Endodermal cell (in vitro differentiated cells): ENCODE measurements at regions not wholly inside any gene's neighbourhood (a gene's known extent, or its start where the extent isn't known, plus 50 kb on each side); places are given as distances from the start of the nearest gene placed in this dataset.

Experiments
- DNase-seq: peaks from one replicate; pipeline ENCODE4 v3.0.0-alpha.2; 2017
- H3K27ac ChIP-seq: 2 replicates; pipeline ENCODE4 v1.5.1; 2013; ENCODE audit warnings: mild to moderate bottlenecking, low read depth, low read length, moderate library complexity
- H3K27me3 ChIP-seq: 2 replicates; pipeline ENCODE4 v1.6.1; 2013; ENCODE audit warnings: mild to moderate bottlenecking, low read length, moderate library complexity; ENCODE audit not compliant: insufficient read depth, control insufficient read depth, poor library complexity, severe bottlenecking
- H3K36me3 ChIP-seq: 2 replicates; pipeline ENCODE4 v1.7.0; 2013; ENCODE audit warnings: mild to moderate bottlenecking, low read length, moderate library complexity; ENCODE audit not compliant: control insufficient read depth, insufficient read depth
- H3K4me1 ChIP-seq: one replicate; pipeline ENCODE4 v1.7.0; 2013; ENCODE audit warnings: low read length; ENCODE audit not compliant: control insufficient read depth, insufficient read depth
- H3K4me3 ChIP-seq: 2 replicates; pipeline ENCODE4 v1.5.1; 2013; ENCODE audit warnings: mild to moderate bottlenecking, low read length, moderate library complexity
- H3K9ac ChIP-seq: 2 replicates; pipeline ENCODE4 v1.6.1; 2013; ENCODE audit warnings: mild to moderate bottlenecking, low read length, moderate library complexity; ENCODE audit not compliant: poor library complexity, severe bottlenecking; ENCODE audit errors: extremely low read depth
- H3K9me3 ChIP-seq: 2 replicates; pipeline ENCODE4 v1.6.1; 2013; ENCODE audit warnings: mild to moderate bottlenecking, low read length, moderate library complexity; ENCODE audit not compliant: control insufficient read depth
- H3K27ac Mint-ChIP-seq: 2 replicates; pipeline ENCODE4 v1.8.0; 2020; ENCODE audit warnings: mixed read lengths
- H3K27me3 Mint-ChIP-seq: 2 replicates; pipeline ENCODE4 v1.8.0; 2021; ENCODE audit warnings: mild to moderate bottlenecking, mixed read lengths; ENCODE audit not compliant: insufficient read depth
- H3K36me3 Mint-ChIP-seq: 2 replicates; pipeline ENCODE4 v1.8.0; 2020; ENCODE audit warnings: low read depth, mixed read lengths
- H3K4me1 Mint-ChIP-seq: 2 replicates; pipeline ENCODE4 v1.8.0; 2020; ENCODE audit warnings: mixed read lengths
- H3K4me3 Mint-ChIP-seq: 2 replicates; pipeline ENCODE4 v1.8.0; 2020; ENCODE audit warnings: mild to moderate bottlenecking, moderate library complexity, mixed read lengths
- H3K9me3 Mint-ChIP-seq: 2 replicates; pipeline ENCODE4 v1.8.0; 2020; ENCODE audit warnings: mild to moderate bottlenecking, mixed read lengths
- WGBS, 2 experiments: methylation state at CpG; one replicate each; pipeline versions ENCODE4 v1.1.5 to v1.1.7; 2013; ENCODE audit warnings: missing lambda C conversion rate in 2 of 2, mixed read lengths in 1 of 2; ENCODE audit not compliant: insufficient coverage in 1 of 2, insufficient read length in 1 of 2; 5-methylcytosine and 5-hydroxymethylcytosine counted together
- TF ChIP-seq, protein P1 (sequence below): fragments of 200-600 bp; sonication (generic); conservative IDR thresholded peaks from 2 replicates; pipeline ENCODE4 v1.5.0; 2021; ENCODE audit warnings: antibody characterized with exemption, mild to moderate bottlenecking

DNA sequence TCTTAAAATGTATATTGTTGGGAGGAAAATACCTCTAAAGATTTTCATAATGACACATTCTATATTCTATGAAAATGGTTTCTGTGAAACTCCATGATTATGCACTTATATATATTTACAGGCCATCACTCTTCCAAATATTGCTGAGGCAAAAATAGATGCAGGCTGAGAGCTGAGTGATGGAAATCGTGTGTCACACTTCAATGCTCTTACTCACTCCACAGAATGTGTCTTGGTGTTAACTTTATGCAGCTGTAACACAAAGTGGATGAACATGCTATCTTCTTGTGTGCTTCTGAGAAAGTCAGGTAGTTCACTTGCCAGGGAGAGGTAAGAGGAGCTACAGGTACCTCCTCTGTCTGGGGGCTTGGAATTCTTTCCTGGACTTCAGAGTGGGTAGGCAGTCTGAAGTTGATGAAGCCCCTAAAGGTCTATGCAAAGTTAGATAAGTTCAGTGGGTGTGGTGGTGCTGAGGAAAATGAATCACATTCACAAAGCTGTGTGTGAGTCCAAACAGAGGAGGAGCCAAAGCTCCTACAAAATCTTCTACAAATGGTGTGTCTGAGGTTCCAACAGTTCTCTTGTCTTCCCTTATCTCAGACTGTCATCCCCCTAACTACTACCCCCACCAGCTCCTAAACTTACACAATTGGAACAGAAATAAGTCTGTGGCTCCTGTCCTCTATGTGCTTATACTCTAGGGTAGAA lies 74.2 kb upstream of the ST6GAL2 start:
- DNase-seq: no peak
- Histone ChIP-seq H3K9ac (no peak overlapping the region), H3K36me3 (no peaks in the 10 kb centered on the region), H3K27me3 (no peaks in the 10 kb centered on the region), H3K4me1 (peaks cover 10% of the 10 kb centered on the region), H3K4me3 (no peak overlapping the region), H3K27ac (no peak overlapping the region), H3K9me3 (no peaks in the 10 kb centered on the region)
- Mint-ChIP-seq H3K4me3 (no peak overlapping the region), H3K27me3 (peaks cover 23% of the 10 kb centered on the region), H3K27ac (no peak overlapping the region), H3K36me3 (no peaks in the 10 kb centered on the region), H3K9me3 (no peaks in the 10 kb centered on the region), H3K4me1 (peaks cover 21% of the 10 kb centered on the region)
- TF ChIP-seq, protein P1, sequence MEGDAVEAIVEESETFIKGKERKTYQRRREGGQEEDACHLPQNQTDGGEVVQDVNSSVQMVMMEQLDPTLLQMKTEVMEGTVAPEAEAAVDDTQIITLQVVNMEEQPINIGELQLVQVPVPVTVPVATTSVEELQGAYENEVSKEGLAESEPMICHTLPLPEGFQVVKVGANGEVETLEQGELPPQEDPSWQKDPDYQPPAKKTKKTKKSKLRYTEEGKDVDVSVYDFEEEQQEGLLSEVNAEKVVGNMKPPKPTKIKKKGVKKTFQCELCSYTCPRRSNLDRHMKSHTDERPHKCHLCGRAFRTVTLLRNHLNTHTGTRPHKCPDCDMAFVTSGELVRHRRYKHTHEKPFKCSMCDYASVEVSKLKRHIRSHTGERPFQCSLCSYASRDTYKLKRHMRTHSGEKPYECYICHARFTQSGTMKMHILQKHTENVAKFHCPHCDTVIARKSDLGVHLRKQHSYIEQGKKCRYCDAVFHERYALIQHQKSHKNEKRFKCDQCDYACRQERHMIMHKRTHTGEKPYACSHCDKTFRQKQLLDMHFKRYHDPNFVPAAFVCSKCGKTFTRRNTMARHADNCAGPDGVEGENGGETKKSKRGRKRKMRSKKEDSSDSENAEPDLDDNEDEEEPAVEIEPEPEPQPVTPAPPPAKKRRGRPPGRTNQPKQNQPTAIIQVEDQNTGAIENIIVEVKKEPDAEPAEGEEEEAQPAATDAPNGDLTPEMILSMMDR: no peak
- WGBS, 2 experiments: 86 to 100% methylated on average over 1 of the region's 1 CpG

DNA sequence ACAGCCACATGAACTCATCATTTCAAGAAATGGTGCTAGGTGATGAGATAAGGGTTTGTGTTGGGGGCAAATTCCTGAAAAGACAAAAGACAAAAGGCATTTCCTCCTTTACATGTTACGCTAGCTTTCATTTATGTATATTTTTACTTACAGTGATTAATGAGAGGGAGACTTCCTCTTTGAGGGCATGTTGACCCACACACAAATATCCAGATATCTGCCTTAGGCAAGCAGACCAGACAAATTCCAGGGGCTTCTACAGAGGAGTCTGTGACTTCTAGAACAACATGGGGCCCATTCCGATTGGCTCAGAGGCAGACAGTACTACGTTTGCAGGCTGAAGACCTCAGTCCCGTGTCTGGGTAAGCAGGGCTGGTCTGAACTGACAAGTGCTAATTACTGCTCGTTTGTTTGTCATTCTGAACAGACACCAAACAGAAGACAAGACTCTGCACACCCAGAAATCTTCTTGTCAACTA lies 74.8 kb upstream of the ST6GAL2 start:
- H3K9me3 ChIP-seq: no peaks in the 10 kb centered on the region
- no peak for DNase-seq
- peaks cover 23% of the 10 kb centered on the region for H3K27me3 Mint-ChIP-seq
- TF ChIP-seq, protein P1: no peak
- no peaks in the 10 kb centered on the region for H3K27me3 ChIP-seq
- peak overlapping the region; percentile 80 for H3K27ac Mint-ChIP-seq
- H3K4me3 ChIP-seq: no peak overlapping the region
- no peak overlapping the region for H3K4me3 Mint-ChIP-seq
- H3K27ac ChIP-seq: no peak overlapping the region
- no peaks in the 10 kb centered on the region for H3K9me3 Mint-ChIP-seq
- peaks cover 21% of the 10 kb centered on the region for H3K4me1 Mint-ChIP-seq
- H3K4me1 ChIP-seq: peaks cover 10% of the 10 kb centered on the region
- WGBS, 2 experiments: 73 to 75% methylated on average over 3 to 4 of the region's 5 CpGs
- H3K9ac ChIP-seq: peak overlapping the region; percentile 38
- no peaks in the 10 kb centered on the region for H3K36me3 ChIP-seq
- H3K36me3 Mint-ChIP-seq: no peaks in the 10 kb centered on the region

DNA sequence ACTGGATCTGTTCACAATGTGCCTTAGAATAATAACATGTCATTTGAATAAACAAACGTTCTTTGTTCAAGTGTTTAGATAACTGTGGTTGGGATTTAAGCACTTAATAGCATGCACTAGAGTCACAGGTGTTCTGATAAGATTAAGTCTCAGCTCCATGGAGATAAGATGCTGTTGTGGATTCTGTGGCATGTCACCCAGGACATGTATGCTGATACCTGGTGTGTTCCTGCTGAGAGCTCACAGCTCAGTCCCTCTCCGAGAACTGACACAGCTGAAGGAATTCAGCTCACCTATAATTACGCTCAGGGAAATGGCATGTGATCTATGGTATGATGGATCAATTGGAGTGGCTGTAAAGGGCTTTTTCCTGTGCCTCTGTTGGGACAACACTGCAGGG lies 75.4 kb upstream of the ST6GAL2 start:
- Mint-ChIP-seq H3K4me3 (no peak overlapping the region), H3K36me3 (no peaks in the 10 kb centered on the region), H3K27me3 (peaks cover 23% of the 10 kb centered on the region), H3K4me1 (peaks cover 21% of the 10 kb centered on the region), H3K9me3 (no peaks in the 10 kb centered on the region), H3K27ac (peak overlapping the region; percentile 4)
- Histone ChIP-seq H3K4me3 (no peak overlapping the region), H3K36me3 (no peaks in the 10 kb centered on the region), H3K27me3 (no peaks in the 10 kb centered on the region), H3K4me1 (peaks cover 10% of the 10 kb centered on the region), H3K9ac (peak overlapping the region; percentile 38), H3K27ac (no peak overlapping the region), H3K9me3 (no peaks in the 10 kb centered on the region)
- DNase-seq: peak; percentile 62
- 49 to 79% methylated on average over 2 to 3 of the region's 3 CpGs for WGBS, 2 experiments
- TF ChIP-seq, protein P1: no peak
